ENCODE measurements at regions not wholly inside any gene's neighbourhood (a gene's known extent, or its start where the extent isn't known, plus 50 kb on each side); places are given as distances from the start of the nearest gene placed in this dataset.

- DNase-seq (ENCODE audit: insufficient read length, low spot score) (no peak), FAIRE-seq (no peak)
- TF ChIP-seq CTCF (IDR thresholded peaks at IDR 0.05; ENCODE audit: insufficient read depth, missing control alignments), result no peak
Observed at GRCh38 chr5:82348784-82349425, 70.8 kb upstream of the RPS23 start.

GRCh38 chr5:82347201-82347865 is 69.2 kb upstream of the RPS23 start:
- no peak for FAIRE-seq
- no peak for TF ChIP-seq CTCF (IDR thresholded peaks at IDR 0.05; ENCODE audit: insufficient read depth, missing control alignments)

GRCh38 chr5:82346399-82347165 is 68.4 kb upstream of the RPS23 start:
- no peak for TF ChIP-seq CTCF (IDR thresholded peaks at IDR 0.05; ENCODE audit: insufficient read depth, missing control alignments)
- DNase-seq (ENCODE audit: insufficient read length, low spot score), result no peak
- FAIRE-seq, result no peak

More at GRCh38 chr5:82347201-82347865, 69.2 kb upstream of the RPS23 start:
- DNase-seq (ENCODE audit: insufficient read length, low spot score), result no peak

- TF ChIP-seq CTCF (IDR thresholded peaks at IDR 0.05; ENCODE audit: insufficient read depth, missing control alignments), result no peak
- FAIRE-seq, result no peak
Observed at GRCh38 chr5:82345108-82345507, 67.0 kb upstream of the RPS23 start.

GRCh38 chr5:82341325-82341724 is 63.2 kb upstream of the RPS23 start:
- DNase-seq (ENCODE audit: insufficient read length, low spot score), result no peak

More at GRCh38 chr5:82345108-82345507, 67.0 kb upstream of the RPS23 start:
- no peak for DNase-seq (ENCODE audit: insufficient read length, low spot score)

GRCh38 chr5:82340799-82341198 is 62.6 kb upstream of the RPS23 start:
- TF ChIP-seq CTCF (IDR thresholded peaks at IDR 0.05; ENCODE audit: insufficient read depth, missing control alignments), result no peak
- no peak for FAIRE-seq
- DNase-seq (ENCODE audit: insufficient read length, low spot score), result no peak

More at GRCh38 chr5:82341325-82341724, 63.2 kb upstream of the RPS23 start:
- TF ChIP-seq CTCF (IDR thresholded peaks at IDR 0.05; ENCODE audit: insufficient read depth, missing control alignments), result no peak
- no peak for FAIRE-seq
